GM18499 (cell line): ENCODE measurements at regions not wholly inside any gene's neighbourhood (a gene's known extent, or its start where the extent isn't known, plus 50 kb on each side); places are given as distances from the start of the nearest gene placed in this dataset.
A peak's percentile ranks its signal among the peaks of the same experiment; 100 is the strongest.

Source experiments
- ATAC-seq: cut with Tn5 transposase; IDR thresholded peaks from one replicate; pipeline ENCODE4 v1.9.1; 2021; ENCODE audit warnings: moderate number of reproducible peaks; ENCODE audit not compliant: insufficient read depth, unreplicated experiment

DNA sequence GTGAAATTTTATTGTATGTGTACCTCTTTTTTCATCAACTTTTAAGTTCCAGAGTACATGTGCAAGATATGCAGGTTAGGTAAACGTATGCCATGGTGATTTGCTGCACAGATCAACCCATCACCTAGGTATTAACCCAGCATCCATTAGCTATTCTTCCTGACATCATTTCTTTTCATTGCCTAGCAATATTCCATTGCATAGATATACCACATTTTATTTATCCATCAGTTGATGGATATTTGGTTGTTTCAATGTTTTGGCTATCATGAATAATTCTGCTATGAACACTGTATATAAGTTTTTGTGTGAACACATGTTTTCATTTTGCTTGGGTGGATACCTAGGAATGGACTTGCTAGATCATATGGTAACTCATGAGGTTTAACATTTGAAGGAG, 439.9 kb upstream of the SOX5 start:
- ATAC-seq, result no peak

DNA sequence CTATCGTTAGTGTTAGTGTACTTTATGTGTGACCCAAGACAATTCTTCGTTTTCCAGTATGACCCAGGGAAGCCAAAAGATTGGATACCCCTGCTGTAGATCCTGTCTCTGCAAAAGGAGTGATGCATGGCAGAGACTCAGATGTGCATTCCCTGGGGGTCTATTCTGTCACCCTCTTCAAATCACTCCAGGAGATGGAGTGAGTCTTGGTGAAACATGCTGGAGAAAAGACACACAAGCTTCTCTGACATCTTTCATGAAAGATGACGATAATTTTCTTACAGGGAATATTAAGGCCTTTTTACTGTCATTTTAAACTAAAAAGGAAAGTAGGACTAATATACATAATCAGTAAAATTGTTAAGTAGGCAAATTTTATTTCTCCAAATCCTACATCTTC, 437.9 kb upstream of the SOX5 start:
- ATAC-seq, result no peak

DNA sequence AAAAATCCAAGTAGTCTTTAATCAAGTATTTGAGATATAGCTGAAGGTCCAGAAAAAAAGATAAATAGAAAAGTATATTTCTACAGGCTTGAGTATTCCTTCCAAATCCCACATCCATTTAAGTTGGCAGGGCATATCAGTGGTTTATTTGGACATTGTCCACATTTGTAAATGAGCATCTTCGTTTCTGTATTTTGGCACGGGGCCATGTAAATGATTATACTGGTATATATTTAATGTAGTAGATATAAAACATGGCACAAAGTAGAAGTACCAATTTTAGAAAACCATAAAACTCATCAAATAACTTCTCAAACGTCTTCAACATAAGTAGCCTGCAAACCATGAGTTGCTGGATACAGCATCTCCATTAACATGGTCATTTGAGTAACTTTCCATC, 437.4 kb upstream of the SOX5 start:
- no peak for ATAC-seq

DNA sequence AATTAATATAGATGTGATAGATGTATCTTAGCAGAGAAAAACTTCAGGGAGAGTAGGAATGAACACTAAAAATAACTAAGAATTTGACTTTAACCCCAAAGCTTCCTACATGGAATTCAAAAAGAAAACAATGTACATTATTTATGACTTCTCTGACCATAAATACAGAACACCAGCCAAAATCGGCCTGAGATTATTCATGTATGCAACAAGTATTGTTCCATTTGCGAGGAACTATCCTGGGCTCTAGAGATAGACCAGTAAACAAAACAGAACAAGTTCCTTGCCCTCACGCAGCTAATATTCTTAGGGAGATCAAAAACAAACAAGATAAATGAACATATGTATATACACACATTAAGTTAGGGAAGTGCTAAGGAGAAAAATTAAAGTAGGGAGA, 432.3 kb upstream of the SOX5 start:
- no peak for ATAC-seq

DNA sequence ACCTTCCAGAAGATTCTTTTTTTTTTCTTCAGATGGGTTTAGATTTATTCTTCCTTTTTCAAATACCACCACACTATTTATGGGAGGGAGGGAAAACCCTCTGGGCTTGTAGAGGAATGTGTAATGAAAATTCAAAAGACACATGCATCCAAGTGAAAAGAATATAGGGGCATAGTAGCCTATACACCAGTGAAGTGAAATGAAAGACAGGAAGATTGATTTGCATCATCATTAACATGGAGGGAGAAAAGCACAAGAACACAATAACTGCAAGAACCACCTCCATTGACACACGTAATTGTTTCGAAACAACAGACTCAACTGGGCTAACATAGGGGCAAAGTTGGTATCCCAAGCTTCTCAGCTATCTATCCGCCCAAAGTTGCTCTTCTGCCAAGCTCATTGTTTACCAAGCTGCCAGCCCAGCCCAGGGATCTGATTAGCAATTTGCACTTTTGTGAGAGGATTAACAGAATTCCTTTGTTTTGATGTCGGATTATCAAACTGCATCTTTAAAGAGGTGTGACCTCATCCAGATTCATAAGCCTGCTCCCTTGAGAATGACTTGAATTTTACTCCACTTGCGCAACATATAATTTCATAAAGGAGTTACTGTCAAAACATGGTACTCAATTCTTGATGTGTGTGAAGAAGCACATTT, 430.5 kb upstream of the SOX5 start:
- no peak for ATAC-seq

DNA sequence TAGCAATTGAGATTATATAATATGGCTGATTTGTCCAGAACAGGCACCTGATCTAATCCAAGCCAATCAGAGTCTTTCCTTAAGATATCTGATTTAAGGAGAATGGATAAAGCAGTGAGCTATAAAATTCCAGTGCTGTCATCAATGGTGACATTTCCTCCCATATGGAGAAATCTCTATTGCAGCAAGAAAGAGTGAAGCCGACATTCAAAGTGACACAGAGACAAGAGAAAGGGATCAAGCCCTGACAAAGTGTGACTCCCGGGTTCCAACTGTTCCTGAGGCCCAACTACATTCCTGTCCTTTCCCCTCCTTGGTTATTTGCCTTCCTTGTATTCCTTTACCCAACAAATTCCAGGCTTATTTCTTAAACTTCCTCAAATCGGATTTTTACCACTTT, 430.0 kb upstream of the SOX5 start:
- no peak for ATAC-seq

DNA sequence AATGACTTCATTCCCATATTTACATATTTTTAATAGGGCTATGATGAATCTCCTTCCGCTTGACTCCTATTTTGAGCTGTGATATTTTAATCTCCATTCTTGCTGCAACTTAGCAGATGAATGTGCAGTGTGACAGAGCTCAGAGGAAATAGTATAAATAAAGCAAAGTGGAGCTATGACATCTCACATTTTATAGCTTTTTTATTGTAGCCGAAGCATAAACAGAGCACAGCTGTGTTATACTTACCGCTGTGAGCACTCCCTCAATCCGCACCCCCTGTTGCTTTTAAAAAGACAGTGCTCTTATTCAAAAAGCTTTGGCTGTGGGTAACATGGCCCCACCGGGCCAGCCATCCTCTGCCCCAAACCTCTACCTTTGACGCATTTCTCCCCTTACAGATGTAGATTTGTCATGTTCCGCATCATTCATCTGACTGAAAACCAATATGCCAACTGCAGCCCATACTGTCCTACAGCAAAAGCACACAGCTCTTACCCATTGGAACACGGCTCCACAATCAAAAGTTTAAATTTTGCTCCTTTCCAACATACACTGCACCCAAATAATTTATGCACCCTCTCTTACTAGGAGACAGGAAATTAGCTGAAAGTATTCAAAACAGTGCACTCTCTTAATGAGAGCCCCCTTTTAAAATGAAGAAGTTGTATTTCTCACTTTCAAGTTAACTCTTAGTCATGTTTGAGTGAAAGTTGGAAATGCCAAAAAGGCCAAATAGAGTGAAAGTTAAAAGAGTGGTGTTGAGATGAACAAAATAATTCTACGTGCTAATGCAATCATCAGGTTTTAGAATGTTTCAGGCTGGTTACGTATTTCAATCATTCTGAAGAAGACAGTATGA, 429.3 kb upstream of the SOX5 start:
- peak; percentile 75 for ATAC-seq

DNA sequence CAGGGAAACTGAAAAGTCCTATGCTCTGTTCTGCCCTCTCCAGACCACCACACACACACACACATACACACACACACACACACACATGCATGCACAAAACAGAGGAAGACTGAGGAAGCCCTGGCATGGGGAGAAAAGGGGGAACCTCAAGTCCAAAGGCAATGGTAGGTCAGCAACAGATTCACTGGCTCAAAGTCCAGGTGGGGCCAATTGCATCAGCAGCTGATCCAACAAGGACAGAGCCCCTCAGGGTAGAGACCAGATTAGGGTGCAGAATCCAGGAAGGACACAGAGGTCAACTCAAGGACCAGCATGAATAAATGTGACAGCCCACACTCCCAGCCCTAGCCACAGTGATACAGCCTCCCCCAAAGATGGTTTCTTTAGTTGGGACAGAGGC, 425.0 kb upstream of the SOX5 start:
- no peak for ATAC-seq

DNA sequence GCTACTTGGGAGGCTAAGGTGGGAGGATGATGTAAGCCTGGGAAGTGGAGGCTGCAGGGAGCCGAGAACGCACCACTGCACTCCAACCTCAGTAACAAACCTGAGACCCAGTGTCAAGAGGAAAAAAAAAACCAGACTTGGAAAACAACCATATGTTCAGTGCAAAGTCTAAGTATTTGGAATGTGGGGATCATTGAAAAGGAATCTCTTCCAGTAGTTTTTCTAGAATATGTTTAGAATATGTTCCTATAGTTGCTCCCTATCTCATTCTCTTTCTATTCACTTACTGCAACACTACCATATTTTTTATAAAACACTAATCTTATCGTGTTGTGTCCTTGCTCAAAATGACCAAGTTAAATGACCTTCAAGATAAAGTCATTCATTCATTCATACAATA, 423.5 kb upstream of the SOX5 start:
- no peak for ATAC-seq

DNA sequence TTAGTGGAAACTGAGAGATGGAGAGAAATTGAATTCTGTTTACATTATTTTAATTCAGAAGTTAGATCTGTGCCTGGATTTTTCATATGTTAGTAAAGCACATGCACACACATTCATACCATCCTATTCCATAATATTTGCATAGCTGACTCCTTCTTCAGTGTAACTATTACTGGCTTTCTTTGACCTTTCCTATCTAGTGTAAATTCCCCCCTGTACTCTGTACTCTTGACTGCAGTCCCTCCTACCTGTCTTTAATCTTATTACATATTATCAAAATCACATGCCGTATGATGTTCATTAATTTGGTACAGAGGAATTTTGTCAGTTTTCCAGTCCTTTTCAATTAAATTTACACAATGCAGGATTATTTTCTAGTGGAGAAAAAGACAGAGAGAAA, 417.0 kb upstream of the SOX5 start:
- ATAC-seq, result no peak

DNA sequence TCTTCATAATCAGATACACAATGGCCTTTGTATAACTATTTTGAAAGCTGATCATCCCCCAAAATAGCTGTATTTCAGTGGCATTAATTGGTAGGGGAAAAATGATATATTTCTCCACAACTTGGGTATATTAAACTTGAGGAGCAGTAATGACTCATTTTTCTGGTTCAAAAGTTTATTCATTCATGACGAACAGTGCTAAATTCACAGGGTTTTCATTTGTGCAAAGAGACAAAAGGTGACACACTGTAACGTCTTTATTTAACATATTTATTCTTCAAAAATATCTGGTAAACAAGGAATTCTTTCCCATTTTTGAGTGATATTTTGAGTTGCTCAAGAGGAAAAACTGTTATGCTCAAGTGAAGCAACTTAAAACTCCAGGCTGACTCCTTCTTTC, 415.5 kb upstream of the SOX5 start:
- no peak for ATAC-seq

DNA sequence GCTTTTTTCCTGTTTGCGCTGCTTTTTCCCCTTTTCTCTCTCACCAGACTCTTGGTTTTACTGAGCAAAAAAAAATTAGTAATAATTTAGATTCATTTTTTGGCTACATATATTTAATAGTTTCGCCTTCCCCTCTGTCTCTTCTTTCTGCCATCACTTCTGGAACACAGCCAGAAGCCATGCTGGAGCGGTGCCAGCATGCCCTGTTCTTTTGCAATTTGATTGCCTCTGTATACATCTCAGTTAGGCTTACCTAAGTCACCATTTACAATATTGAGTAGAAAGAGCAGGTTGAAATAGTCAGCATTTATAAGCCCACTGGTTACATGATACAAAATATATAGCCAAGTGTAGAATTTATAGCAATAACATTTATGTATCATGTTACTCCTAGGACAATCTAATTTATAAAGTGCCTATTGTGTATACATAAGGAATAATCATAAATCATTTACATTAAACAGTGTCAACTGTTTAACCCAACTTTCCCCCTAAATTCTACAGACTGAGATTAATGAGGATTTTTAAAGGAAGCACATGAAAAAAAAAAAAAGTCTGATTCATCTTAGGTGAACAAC, 413.8 kb upstream of the SOX5 start:
- no peak for ATAC-seq

DNA sequence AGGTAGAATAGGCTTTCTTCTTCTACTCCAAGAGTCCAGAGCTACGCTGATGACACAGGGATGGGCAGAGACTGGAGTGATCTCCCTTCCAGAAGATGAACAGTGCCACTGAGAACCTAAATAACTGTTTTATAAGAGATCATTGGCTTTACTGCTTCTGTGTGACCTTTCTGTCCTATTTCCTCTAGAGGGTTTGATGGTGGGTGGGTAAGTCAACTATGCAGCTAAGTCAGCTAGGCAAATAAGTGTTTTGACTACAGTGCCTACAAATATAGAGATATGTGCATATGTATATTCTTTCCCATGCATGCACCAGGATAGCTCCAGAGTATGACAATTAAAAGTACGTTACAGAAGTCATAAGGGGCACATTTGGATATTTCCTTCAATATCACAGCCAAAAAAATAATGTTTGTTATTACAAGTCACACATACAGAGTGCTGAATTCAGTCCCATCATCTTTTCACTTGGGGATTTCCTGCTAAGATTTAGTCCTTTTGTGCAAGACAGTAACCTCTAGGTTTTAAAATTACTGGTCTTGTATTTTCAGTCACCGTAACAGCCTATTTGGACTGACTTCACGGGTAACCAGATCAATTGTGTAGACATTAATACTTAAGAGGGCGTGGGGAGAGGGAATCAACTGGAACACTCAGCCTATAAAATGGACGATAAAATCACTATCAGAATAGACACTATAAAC, 412.6 kb upstream of the SOX5 start:
- no peak for ATAC-seq

DNA sequence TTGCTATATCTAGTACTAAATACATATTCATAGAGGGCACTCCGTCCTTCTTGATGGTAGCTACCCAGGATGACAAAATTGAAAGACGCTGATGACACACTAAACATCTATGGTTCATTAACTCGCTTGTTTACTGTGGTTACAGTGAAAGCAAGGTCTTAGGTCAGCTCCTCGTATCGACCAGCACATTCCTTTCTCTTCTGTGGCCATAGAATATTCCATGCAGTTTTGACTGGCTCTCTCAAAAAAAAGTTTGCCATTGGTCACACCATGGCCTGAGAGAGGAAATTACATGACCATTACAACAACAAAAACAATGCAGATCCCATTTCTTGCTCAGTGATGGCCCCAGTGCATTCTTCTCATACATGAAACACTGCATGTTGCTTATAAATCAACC, 411.4 kb upstream of the SOX5 start:
- peak; percentile 46 for ATAC-seq

DNA sequence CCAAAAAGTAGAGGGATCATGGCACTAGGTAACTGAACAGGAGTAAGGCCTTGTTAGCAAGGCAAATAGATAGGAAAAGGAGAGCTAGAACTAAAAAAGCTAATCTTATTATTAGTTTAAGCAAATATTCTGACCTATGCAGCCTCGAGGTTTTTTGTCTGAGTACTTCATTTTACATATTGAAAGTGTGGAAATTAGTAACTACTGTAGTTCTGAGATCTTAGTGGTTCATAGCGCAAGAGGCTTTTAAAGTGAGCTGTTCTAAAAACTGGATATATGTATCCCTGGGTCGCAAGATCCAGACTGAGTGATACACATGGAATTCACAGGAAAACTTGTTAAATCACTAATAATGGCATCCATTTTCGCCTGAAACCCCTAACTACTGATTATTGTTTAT, 411.0 kb upstream of the SOX5 start:
- peak; percentile 29 for ATAC-seq

DNA sequence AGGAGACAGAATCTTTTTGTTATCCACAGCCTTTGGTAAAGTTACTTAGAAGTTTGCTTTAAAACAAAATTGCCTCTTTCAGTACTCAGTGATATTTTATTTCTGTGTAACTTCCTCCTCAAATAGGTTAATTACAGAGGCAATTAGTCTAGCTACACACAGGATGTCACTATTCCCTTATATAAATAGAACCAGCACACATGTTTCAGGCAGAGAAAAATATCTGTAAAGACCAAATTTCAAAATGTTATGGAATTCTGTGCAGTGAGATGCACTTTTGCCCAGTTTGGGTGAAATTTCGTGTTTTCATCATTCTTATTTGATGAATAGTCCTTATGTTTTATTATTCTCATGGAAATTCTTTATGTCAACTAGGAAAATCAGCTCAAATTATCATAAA, 410.6 kb upstream of the SOX5 start:
- ATAC-seq, result no peak

DNA sequence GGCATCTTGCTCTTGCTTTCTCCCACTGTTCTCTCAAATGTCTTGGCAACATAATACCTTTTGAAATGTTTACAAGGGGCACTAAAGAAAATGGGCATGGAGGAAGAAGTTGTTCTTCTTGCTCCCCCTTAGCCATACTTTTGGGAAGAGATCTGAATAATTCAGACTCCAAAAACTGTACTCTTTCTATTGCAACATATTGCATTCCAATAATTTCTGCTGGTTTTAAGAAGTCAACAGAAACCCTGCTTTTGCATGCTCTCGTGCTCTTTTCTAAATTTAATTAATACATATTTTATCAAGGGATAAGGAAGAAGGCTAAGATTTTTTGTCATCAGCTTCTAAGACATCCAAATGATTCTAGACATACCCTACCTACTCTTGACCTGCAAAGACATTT, 409.9 kb upstream of the SOX5 start:
- no peak for ATAC-seq

DNA sequence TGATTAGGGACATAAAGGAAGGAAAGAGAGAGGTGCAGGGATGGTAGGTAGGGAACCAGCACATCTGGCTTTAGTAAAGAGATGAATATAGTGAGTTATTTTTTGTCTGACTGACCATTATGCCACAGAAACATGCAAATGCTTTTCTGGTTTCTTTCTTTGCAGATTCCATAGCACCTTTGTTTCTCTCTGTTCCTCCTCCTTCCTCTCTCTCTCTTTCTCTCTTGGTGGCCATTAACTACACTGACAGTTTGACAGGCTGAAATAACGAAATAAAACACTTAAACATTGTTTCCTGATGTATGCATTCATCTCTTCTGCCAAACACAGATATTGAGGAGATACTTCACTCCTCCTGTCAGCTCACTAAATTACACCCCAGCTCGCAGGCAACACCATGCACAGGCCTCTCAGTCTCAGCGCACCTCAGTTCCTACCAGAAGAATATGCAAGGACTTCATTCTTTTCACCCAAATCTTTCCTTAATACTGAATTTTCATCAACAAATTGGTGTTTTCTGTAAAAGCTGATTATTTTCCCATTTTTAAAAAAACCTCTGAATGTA, 406.9 kb upstream of the SOX5 start:
- peak; percentile 66 for ATAC-seq

DNA sequence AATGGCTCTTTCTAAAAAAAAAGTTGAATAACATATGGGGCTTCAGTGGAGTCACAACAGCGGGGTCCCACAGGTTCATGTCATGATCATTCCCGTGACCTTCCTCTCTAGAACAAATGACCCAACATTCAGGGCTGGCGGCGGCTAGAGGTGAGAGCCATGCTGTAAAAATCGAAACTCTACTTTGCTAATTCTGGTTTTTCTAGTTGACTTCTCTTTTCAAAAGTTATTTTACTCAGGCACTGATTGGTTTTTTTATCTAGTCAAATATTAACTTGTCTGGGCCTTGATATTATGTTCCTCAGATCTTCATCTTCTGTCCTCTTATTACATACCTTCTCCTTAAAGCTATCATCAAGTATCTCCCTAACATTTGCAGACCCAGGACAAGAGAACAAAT, 402.9 kb upstream of the SOX5 start:
- no peak for ATAC-seq

DNA sequence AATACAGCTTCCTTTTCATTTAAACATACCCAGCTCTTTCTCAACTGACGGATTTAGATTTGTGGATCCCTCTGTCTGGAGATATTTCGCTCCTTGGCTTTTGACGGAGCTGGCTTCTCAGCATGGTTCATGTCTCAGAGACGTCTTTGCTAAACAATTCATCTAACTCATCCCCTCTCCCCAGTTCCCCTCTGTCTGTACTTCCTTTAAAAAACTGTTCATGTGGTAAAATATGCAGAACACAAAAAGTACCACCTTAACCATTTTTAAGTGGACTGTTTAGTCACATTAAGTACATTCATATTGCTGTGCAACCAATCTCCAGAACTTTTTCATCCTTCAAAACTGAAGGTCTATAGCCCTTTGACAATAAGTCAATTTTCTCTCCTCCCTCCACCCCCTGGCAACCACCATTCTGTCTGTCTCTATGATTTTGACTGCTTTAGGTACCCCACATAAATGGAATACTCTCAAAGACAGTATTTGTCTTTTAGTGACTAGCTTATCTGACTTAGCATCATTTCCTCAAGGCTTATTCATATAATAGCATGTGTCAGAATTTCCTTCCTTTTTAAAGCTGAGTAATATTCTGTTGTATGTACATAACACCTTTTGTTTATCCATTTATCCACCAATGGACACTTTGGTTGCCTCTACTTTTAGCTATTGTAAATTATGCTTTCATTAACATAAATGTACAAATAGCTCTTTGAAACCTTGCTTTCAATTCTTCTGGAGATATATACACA, 399.8 kb upstream of the SOX5 start:
- no peak for ATAC-seq
